ENCODE measurements at regions not wholly inside any gene's neighbourhood (a gene's known extent, or its start where the extent isn't known, plus 50 kb on each side); places are given as distances from the start of the nearest gene placed in this dataset.

DNA sequence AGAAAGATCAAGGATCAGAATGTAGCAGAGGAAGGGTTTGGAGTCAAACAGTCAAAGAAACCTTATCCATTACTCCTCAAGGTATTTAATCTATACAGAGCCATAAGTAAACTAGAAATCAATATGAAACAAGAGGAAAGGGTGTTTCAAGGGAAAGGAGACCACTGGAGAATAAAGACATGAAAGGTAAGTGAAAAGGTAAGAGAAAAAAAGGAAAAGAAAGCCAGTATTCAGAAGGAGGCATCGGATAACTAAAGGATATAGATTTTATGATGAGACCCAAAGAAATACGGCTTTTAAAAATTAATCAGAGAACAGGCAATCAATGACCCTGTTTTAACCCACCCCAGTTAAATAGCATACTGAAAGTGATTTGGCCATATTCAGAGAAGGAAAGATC is 438.7 kb upstream of the MIR17HG start:
- TF ChIP-seq, protein P1, sequence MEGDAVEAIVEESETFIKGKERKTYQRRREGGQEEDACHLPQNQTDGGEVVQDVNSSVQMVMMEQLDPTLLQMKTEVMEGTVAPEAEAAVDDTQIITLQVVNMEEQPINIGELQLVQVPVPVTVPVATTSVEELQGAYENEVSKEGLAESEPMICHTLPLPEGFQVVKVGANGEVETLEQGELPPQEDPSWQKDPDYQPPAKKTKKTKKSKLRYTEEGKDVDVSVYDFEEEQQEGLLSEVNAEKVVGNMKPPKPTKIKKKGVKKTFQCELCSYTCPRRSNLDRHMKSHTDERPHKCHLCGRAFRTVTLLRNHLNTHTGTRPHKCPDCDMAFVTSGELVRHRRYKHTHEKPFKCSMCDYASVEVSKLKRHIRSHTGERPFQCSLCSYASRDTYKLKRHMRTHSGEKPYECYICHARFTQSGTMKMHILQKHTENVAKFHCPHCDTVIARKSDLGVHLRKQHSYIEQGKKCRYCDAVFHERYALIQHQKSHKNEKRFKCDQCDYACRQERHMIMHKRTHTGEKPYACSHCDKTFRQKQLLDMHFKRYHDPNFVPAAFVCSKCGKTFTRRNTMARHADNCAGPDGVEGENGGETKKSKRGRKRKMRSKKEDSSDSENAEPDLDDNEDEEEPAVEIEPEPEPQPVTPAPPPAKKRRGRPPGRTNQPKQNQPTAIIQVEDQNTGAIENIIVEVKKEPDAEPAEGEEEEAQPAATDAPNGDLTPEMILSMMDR (IDR thresholded peaks at IDR 0.05): no peak
- TF ChIP-seq ETV6 (CRISPR knock-in tag; IDR thresholded peaks at IDR 0.05): no peak
- no peak for TF ChIP-seq SP1 (CRISPR knock-in tag; conservative IDR thresholded peaks at IDR 0.05)
- TF ChIP-seq, protein P2, sequence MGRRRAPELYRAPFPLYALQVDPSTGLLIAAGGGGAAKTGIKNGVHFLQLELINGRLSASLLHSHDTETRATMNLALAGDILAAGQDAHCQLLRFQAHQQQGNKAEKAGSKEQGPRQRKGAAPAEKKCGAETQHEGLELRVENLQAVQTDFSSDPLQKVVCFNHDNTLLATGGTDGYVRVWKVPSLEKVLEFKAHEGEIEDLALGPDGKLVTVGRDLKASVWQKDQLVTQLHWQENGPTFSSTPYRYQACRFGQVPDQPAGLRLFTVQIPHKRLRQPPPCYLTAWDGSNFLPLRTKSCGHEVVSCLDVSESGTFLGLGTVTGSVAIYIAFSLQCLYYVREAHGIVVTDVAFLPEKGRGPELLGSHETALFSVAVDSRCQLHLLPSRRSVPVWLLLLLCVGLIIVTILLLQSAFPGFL (CRISPR knock-in tag; IDR thresholded peaks at IDR 0.05; ENCODE audit: borderline replicate concordance): no peak
- no peak for TF ChIP-seq ATF2 (CRISPR knock-in tag; IDR thresholded peaks at IDR 0.05; ENCODE audit: borderline replicate concordance, low read depth)
- TF ChIP-seq, protein P3, sequence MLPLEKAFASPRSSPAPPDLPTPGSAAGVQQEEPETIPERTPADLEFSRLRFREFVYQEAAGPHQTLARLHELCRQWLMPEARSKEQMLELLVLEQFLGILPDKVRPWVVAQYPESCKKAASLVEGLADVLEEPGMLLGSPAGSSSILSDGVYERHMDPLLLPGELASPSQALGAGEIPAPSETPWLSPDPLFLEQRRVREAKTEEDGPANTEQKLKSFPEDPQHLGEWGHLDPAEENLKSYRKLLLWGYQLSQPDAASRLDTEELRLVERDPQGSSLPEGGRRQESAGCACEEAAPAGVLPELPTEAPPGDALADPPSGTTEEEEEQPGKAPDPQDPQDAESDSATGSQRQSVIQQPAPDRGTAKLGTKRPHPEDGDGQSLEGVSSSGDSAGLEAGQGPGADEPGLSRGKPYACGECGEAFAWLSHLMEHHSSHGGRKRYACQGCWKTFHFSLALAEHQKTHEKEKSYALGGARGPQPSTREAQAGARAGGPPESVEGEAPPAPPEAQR (CRISPR knock-in tag; IDR thresholded peaks at IDR 0.05): no peak
- TF ChIP-seq AR (CRISPR knock-in tag; IDR thresholded peaks at IDR 0.05): no peak
- no peak for TF ChIP-seq ZNF138 (CRISPR knock-in tag; conservative IDR thresholded peaks at IDR 0.05)
